ENCODE measurements at regions not wholly inside any gene's neighbourhood (a gene's known extent, or its start where the extent isn't known, plus 50 kb on each side); places are given as distances from the start of the nearest gene placed in this dataset.

DNA sequence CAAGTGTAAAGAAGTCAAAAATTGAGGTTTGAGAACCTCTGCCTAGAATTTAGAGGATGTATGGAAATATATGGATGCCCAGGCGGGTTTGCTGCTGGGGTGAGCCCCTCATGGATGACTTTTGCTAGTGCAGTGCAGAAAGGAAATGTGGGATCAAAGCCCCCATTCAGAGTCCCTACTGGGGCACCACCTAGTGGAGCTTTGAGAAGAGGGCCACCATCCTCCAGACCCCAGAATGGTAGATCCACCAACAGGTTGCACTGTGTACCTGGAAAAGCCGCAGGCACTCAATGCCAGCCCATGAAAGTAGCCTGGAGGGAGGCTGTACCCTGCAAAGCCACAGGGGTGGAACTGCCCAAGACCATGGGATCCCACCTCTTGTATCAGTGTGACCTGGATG, 330.7 kb upstream of the DPYD start:
- TF ChIP-seq, protein P1, sequence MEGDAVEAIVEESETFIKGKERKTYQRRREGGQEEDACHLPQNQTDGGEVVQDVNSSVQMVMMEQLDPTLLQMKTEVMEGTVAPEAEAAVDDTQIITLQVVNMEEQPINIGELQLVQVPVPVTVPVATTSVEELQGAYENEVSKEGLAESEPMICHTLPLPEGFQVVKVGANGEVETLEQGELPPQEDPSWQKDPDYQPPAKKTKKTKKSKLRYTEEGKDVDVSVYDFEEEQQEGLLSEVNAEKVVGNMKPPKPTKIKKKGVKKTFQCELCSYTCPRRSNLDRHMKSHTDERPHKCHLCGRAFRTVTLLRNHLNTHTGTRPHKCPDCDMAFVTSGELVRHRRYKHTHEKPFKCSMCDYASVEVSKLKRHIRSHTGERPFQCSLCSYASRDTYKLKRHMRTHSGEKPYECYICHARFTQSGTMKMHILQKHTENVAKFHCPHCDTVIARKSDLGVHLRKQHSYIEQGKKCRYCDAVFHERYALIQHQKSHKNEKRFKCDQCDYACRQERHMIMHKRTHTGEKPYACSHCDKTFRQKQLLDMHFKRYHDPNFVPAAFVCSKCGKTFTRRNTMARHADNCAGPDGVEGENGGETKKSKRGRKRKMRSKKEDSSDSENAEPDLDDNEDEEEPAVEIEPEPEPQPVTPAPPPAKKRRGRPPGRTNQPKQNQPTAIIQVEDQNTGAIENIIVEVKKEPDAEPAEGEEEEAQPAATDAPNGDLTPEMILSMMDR (IDR thresholded peaks at IDR 0.05): no peak
- no peak for TF ChIP-seq POLR2A (IDR thresholded peaks at IDR 0.05)
